ENCODE measurements at regions not wholly inside any gene's neighbourhood (a gene's known extent, or its start where the extent isn't known, plus 50 kb on each side); places are given as distances from the start of the nearest gene placed in this dataset.

- Mint-ChIP-seq H3K27ac (ENCODE audit: unreplicated experiment) (no peak overlapping the region), H3K4me3 (ENCODE audit: unreplicated experiment) (no peak overlapping the region), H3K36me3 (ENCODE audit: unreplicated experiment) (no peaks in the 10 kb centered on the region)
These were observed 108.5 kb upstream of the GLRA2 start for GRCh38 chrX:14420841-14421240.

GRCh38 chrX:14412686-14413085, 116.7 kb upstream of the GLRA2 start:
- TF ChIP-seq CTCF (IDR thresholded peaks at IDR 0.05), result no peak
- no peak overlapping the region for H3K4me3 Mint-ChIP-seq (ENCODE audit: unreplicated experiment)
- no peak for DNase-seq (ENCODE audit: extremely low spot score, unreplicated experiment)
- H3K27ac Mint-ChIP-seq (ENCODE audit: unreplicated experiment), result no peak overlapping the region
- H3K9me3 Mint-ChIP-seq (ENCODE audit: unreplicated experiment), result peaks cover 31% of the 10 kb centered on the region
- H3K36me3 Mint-ChIP-seq (ENCODE audit: unreplicated experiment), result no peaks in the 10 kb centered on the region
- no peaks in the 10 kb centered on the region for H3K4me1 Mint-ChIP-seq (ENCODE audit: unreplicated experiment)
- no peaks in the 10 kb centered on the region for H3K27me3 Mint-ChIP-seq (ENCODE audit: unreplicated experiment)

More at GRCh38 chrX:14420841-14421240, 108.5 kb upstream of the GLRA2 start:
- Mint-ChIP-seq H3K27me3 (ENCODE audit: unreplicated experiment) (no peaks in the 10 kb centered on the region), H3K9me3 (ENCODE audit: unreplicated experiment) (peaks cover 9% of the 10 kb centered on the region), H3K4me1 (ENCODE audit: unreplicated experiment) (no peaks in the 10 kb centered on the region)
- DNase-seq (ENCODE audit: extremely low spot score, unreplicated experiment), result no peak
- TF ChIP-seq CTCF (IDR thresholded peaks at IDR 0.05), result no peak

GRCh38 chrX:14411326-14411725, 118.0 kb upstream of the GLRA2 start:
- no peak for TF ChIP-seq CTCF (IDR thresholded peaks at IDR 0.05)
- H3K27ac Mint-ChIP-seq (ENCODE audit: unreplicated experiment), result no peak overlapping the region
- H3K4me1 Mint-ChIP-seq (ENCODE audit: unreplicated experiment), result no peaks in the 10 kb centered on the region
- DNase-seq (ENCODE audit: extremely low spot score, unreplicated experiment), result no peak
- H3K27me3 Mint-ChIP-seq (ENCODE audit: unreplicated experiment), result no peaks in the 10 kb centered on the region
- H3K36me3 Mint-ChIP-seq (ENCODE audit: unreplicated experiment), result no peaks in the 10 kb centered on the region
- H3K9me3 Mint-ChIP-seq (ENCODE audit: unreplicated experiment), result peaks cover 31% of the 10 kb centered on the region
- no peak overlapping the region for H3K4me3 Mint-ChIP-seq (ENCODE audit: unreplicated experiment)

- no peak for DNase-seq (ENCODE audit: extremely low spot score, unreplicated experiment)
- no peak overlapping the region for H3K4me3 Mint-ChIP-seq (ENCODE audit: unreplicated experiment)
- no peak overlapping the region for H3K27ac Mint-ChIP-seq (ENCODE audit: unreplicated experiment)
- peaks cover 32% of the 10 kb centered on the region for H3K9me3 Mint-ChIP-seq (ENCODE audit: unreplicated experiment)
- no peaks in the 10 kb centered on the region for H3K27me3 Mint-ChIP-seq (ENCODE audit: unreplicated experiment)
- no peaks in the 10 kb centered on the region for H3K36me3 Mint-ChIP-seq (ENCODE audit: unreplicated experiment)
- TF ChIP-seq CTCF (IDR thresholded peaks at IDR 0.05), result no peak
- no peaks in the 10 kb centered on the region for H3K4me1 Mint-ChIP-seq (ENCODE audit: unreplicated experiment)
These were observed 120.0 kb upstream of the GLRA2 start for GRCh38 chrX:14409341-14409740.

GRCh38 chrX:14406225-14406624, 123.1 kb upstream of the GLRA2 start:
- Mint-ChIP-seq H3K27ac (ENCODE audit: unreplicated experiment) (no peak overlapping the region), H3K4me1 (ENCODE audit: unreplicated experiment) (no peaks in the 10 kb centered on the region), H3K27me3 (ENCODE audit: unreplicated experiment) (no peaks in the 10 kb centered on the region), H3K4me3 (ENCODE audit: unreplicated experiment) (no peak overlapping the region), H3K36me3 (ENCODE audit: unreplicated experiment) (no peaks in the 10 kb centered on the region), H3K9me3 (ENCODE audit: unreplicated experiment) (peaks cover 19% of the 10 kb centered on the region)
- no peak for TF ChIP-seq CTCF (IDR thresholded peaks at IDR 0.05)
- DNase-seq (ENCODE audit: extremely low spot score, unreplicated experiment), result no peak

Measured in osteocyte (in vitro differentiated cells).